AG09319 (cell line): ENCODE measurements at regions not wholly inside any gene's neighbourhood (a gene's known extent, or its start where the extent isn't known, plus 50 kb on each side); places are given as distances from the start of the nearest gene placed in this dataset.

Experiments used
- DNase-seq: peaks from one replicate; pipeline ENCODE4 v3.0.0-alpha.2; 2010; ENCODE audit warnings: low read depth; ENCODE audit errors: extremely low read depth
- CTCF ChIP-seq: IDR thresholded peaks from 2 replicates; pipeline ENCODE4 v1.5.1; 2011; ENCODE audit warnings: low read depth, mild to moderate bottlenecking, inconsistent platforms, low read length, moderate library complexity

GRCh38 chr7:36006636-36007229 lies 146.3 kb upstream of the EEPD1 start:
- TF ChIP-seq CTCF = no peak
- peak; percentile 10 for DNase-seq

DNA sequence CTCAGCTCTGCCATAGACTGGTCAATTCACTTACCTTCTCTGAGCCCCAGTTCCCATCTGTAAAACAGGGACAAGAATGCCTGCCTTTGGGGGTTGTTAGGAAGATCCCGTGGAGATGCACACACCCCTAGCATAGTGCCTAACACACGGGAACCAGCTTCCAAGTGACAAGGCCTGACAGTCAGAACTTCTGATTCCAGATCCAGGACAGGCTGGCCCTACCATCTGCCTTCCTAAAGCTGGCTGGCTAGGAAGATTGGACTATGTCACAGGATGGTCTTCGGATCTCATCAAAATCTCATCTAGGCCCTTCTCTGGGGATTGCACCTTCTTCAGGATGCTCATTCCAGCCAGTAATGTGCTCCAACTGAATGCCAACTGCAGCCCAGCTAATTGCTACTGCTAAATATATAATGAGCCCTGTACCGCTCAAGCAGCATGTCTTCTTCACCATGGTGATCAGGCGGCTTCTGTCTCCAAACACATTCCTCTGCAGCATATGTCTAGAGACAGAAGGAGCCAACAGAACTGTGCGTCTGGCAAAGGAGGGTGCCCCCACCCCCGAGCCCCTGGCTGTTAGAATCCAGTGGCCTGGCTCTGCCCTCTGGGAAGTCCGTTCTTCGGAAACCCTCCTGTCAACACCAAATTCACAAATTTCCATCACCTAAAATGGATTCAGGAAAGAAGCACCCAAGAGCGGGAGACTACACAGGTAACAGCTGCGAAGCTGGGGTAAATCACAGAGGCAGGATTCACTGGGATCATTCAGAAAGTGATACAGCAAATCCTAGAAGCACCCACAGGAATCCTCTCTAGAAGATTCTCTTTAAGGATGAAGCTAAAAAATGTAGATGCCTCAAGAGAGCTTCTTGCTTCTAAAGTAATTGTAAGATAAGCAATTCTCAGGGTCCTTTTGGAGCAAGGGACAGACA lies 142.1 kb upstream of the EEPD1 start:
- no peak for DNase-seq

DNA sequence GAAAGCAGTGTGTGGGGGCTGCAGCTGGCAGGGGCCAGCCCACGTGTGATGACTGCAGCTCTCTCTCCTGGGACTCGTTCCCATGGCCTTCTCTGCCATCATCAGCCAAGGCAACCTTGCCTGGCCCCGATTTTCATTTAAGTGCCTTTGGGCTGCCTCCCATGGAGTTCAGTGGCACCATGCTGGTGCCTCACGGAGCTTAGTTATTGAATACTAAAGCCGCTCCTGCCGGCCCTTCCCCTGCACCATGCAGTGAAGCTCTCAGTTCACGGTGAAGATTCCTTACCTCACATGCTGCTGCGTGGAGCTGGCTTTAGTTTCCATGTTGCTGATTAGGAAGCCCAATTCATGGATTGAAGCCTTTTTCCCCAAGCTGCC lies 141.5 kb upstream of the EEPD1 start:
- DNase-seq = no peak

More for the DNA sequence above, 142.1 kb upstream of the EEPD1 start:
- TF ChIP-seq CTCF = no peak

DNA sequence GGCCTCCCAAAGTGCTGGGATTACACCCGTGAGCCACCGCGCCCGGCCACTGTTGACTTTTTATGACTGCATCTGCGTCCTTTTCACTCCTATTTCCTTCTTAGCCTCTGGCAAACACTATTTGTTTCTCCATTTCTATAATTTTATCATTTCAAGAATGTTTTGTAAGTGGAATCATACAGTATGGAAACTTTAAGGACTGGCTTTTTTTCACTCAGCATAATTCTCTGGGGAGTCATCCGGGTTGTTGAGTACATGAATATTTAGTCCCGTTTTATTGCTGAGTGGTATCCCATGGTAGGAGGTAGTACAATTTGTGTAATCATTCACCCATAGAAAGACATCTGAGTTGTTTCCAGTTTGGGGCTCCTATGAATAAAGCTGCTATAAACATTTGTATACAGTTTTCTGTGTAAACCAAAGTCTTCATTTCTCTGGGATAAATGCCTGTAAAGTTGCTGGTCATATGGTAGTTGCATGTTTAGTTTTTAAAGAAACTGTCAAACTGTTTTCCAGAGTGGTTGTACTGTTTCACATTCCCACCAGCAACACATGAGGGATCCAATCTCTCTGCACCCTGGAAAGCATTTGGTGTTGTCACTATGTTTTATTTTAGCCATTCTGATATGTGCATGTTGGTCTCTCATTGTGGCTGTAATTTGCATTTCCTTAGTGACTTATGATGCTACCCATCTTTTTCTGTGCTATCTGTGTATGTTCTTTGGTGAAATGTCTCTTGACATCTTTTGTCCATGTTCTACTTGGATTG lies 139.6 kb upstream of the EEPD1 start:
- no peak for DNase-seq
- TF ChIP-seq CTCF = no peak

More for the DNA sequence above, 141.5 kb upstream of the EEPD1 start:
- no peak for TF ChIP-seq CTCF

DNA sequence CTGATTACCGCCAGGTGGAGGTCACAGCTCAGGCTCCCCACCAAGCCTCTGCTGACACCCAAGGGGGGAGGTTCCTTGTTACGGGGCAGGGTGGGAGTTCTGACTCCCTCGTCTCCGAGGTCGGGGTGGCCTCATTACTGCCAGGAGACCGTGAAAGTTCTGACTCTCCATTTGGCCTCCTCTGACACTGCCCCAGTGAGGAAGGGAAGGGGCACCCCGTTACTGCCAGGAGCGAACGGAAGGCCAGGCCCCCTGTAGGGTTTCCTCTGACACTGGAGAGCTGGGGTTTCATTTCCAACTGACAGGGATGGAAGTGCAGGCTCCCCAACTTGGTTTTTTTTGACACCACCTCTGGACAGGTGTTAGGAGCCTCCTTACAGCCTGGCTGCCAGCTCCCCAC lies 138.1 kb upstream of the EEPD1 start:
- no peak for DNase-seq
- no peak for TF ChIP-seq CTCF

DNA sequence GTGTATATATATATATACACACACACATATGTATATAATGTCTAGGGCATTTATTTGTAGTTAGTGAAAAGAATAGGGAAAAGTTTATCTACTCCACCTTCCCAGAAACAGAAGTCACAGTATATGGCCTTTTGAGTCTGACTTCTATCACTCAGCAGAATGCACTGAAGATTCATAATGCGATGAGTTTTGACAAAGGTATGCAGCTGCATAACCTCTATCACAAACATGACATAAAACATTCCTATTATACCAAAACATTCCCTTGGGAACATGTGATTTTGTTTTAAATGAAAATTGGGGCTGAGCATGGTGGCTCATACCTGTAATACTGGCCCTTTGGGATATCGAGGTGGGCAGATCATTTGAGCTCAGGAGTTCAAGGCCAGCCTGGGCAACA lies 137.3 kb upstream of the EEPD1 start:
- no peak for TF ChIP-seq CTCF
- no peak for DNase-seq

DNA sequence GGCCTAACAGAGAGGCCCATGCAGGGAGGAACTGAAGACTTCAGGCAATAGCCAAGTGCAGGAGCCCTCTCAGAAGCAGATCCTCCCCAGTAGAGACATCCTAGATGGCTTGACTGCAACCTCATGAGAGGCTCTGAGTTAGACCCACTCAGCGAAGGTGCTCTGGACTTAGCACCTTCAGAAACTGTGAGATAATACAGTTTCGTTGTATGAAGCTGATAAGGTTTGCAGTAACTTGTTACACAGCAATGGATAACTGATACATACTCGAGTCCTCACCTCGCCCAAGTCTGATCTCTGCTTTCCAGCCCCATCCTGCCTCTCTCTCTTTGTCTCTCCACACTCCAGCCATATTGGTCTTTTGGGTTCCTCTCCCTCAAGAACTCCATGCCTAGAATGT lies 136.4 kb upstream of the EEPD1 start:
- no peak for DNase-seq
- no peak for TF ChIP-seq CTCF
